ENCODE measurements at regions not wholly inside any gene's neighbourhood (a gene's known extent, or its start where the extent isn't known, plus 50 kb on each side); places are given as distances from the start of the nearest gene placed in this dataset.

GRCh38 chr7:69272101-69272500 lies 326.2 kb upstream of the AUTS2 start:
- Histone ChIP-seq H3K4me3 (no peak overlapping the region), H3K4me1 (no peaks in the 10 kb centered on the region), H3K27ac (no peak overlapping the region), H3K9me3 (peaks cover 5% of the 10 kb centered on the region), H3K27me3 (peaks cover 4% of the 10 kb centered on the region), H3K36me3 (no peaks in the 10 kb centered on the region)
- 75% methylated on average over 1 of the region's 1 CpG for WGBS
- no peak for TF ChIP-seq CTCF (IDR thresholded peaks at IDR 0.05)
- TF ChIP-seq POLR2A (IDR thresholded peaks at IDR 0.05) = no peak
- TF ChIP-seq POLR2AphosphoS5 (IDR thresholded peaks at IDR 0.05) = no peak
- TF ChIP-seq EP300 (IDR thresholded peaks at IDR 0.05) = no peak
- DNase-seq (ENCODE audit: low spot score in 2 of 2) = no peak

GRCh38 chr7:69276011-69276729 lies 322.1 kb upstream of the AUTS2 start:
- DNase-seq (ENCODE audit: low spot score in 2 of 2) = no peak
- Histone ChIP-seq H3K36me3 (no peaks in the 10 kb centered on the region), H3K9me3 (peaks cover 5% of the 10 kb centered on the region), H3K27ac (no peak overlapping the region), H3K4me1 (no peaks in the 10 kb centered on the region), H3K4me3 (no peak overlapping the region), H3K27me3 (peaks cover 4% of the 10 kb centered on the region)
- TF ChIP-seq POLR2A (IDR thresholded peaks at IDR 0.05) = no peak
- TF ChIP-seq POLR2AphosphoS5 (IDR thresholded peaks at IDR 0.05) = no peak
- TF ChIP-seq EP300 (IDR thresholded peaks at IDR 0.05) = no peak
- TF ChIP-seq CTCF (IDR thresholded peaks at IDR 0.05) = no peak
- WGBS = 62% methylated on average over 3 of the region's 3 CpGs

GRCh38 chr7:69277366-69277765 lies 320.9 kb upstream of the AUTS2 start:
- Histone ChIP-seq H3K27me3 (peaks cover 2% of the 10 kb centered on the region), H3K4me3 (no peak overlapping the region), H3K4me1 (no peaks in the 10 kb centered on the region), H3K9me3 (peaks cover 5% of the 10 kb centered on the region), H3K27ac (no peak overlapping the region), H3K36me3 (no peaks in the 10 kb centered on the region)
- WGBS = 51% methylated on average over 5 of the region's 5 CpGs
- TF ChIP-seq CTCF (IDR thresholded peaks at IDR 0.05) (no peak), POLR2A (IDR thresholded peaks at IDR 0.05) (no peak), POLR2AphosphoS5 (IDR thresholded peaks at IDR 0.05) (no peak), EP300 (IDR thresholded peaks at IDR 0.05) (no peak)
- DNase-seq (ENCODE audit: low spot score in 2 of 2) = no peak

DNA sequence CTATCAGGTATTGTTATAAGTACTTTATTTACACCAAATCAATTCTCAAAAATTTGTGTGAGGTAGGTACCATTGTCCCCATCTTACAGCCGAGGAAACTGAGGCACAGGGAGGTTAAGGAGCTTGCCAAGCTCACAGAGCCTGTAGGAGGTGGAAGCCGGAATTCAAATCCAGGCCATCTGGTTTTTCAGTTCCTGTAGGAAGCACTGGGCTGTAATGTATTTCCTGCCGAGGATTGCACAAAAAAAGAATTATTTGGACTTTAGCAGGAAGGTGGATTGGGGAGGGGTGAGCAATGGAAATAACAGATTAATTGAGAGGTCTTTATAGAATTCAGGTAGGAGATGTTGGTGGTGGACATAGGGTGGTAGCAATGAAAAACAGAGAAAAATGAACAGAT lies 315.3 kb upstream of the AUTS2 start:
- no peak for DNase-seq (ENCODE audit: low spot score in 2 of 2)
- no peak overlapping the region for H3K27ac ChIP-seq
- H3K36me3 ChIP-seq = no peaks in the 10 kb centered on the region
- peaks cover 9% of the 10 kb centered on the region for H3K4me1 ChIP-seq
- no peak for TF ChIP-seq POLR2AphosphoS5 (IDR thresholded peaks at IDR 0.05)
- TF ChIP-seq POLR2A (IDR thresholded peaks at IDR 0.05) = no peak
- no peak for TF ChIP-seq EP300 (IDR thresholded peaks at IDR 0.05)
- no peak for TF ChIP-seq CTCF (IDR thresholded peaks at IDR 0.05)
- H3K4me3 ChIP-seq = no peak overlapping the region
- 56% methylated on average over 3 of the region's 3 CpGs for WGBS
- no peaks in the 10 kb centered on the region for H3K27me3 ChIP-seq
- no peaks in the 10 kb centered on the region for H3K9me3 ChIP-seq

GRCh38 chr7:69283421-69283820 lies 314.9 kb upstream of the AUTS2 start:
- H3K27ac ChIP-seq = no peak overlapping the region
- WGBS = 49% methylated on average over 8 of the region's 8 CpGs
- no peaks in the 10 kb centered on the region for H3K27me3 ChIP-seq

More at GRCh38 chr7:69283421-69283820, 314.9 kb upstream of the AUTS2 start:
- Histone ChIP-seq H3K4me3 (no peak overlapping the region), H3K9me3 (no peaks in the 10 kb centered on the region), H3K36me3 (no peaks in the 10 kb centered on the region), H3K4me1 (peaks cover 9% of the 10 kb centered on the region)
- TF ChIP-seq POLR2A (IDR thresholded peaks at IDR 0.05) (no peak), CTCF (IDR thresholded peaks at IDR 0.05) (no peak), POLR2AphosphoS5 (IDR thresholded peaks at IDR 0.05) (no peak), EP300 (IDR thresholded peaks at IDR 0.05) (no peak)
- DNase-seq (ENCODE audit: low spot score in 2 of 2) = peak in 1 of 2 donors; percentile 31
